GM18499 (cell line): ENCODE measurements at regions not wholly inside any gene's neighbourhood (a gene's known extent, or its start where the extent isn't known, plus 50 kb on each side); places are given as distances from the start of the nearest gene placed in this dataset.
"Not testable (repeated sequence)": the region's sequence is repeated elsewhere in the genome, so short reads cannot be mapped to it uniquely, and the experiment has no call there.

ENCODE experiments used
- ATAC-seq: cut with Tn5 transposase; IDR thresholded peaks from one replicate; pipeline ENCODE4 v1.9.1; 2021; ENCODE audit warnings: moderate number of reproducible peaks; ENCODE audit not compliant: insufficient read depth, unreplicated experiment

DNA sequence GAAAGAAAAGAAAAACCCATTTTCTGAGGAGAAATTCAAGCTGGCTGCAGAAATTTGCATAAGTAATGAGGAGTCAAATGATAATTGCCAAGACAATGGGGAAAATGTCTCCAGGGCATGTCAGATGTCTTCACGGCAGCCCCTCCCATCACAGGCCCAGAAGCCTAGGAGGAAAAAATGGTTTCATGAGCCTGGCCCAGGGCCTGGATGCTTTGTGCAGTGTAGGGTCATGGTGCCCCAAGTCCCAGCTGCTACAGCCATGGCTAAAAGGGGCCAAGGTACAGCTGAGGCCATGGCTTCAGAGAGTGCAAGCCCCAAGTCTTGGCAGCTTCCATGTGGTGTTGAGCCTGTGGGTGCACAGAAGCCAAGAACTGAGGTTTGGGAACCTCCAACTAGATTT, 283.9 kb upstream of the PREP start:
- ATAC-seq: not testable (repeated sequence)

DNA sequence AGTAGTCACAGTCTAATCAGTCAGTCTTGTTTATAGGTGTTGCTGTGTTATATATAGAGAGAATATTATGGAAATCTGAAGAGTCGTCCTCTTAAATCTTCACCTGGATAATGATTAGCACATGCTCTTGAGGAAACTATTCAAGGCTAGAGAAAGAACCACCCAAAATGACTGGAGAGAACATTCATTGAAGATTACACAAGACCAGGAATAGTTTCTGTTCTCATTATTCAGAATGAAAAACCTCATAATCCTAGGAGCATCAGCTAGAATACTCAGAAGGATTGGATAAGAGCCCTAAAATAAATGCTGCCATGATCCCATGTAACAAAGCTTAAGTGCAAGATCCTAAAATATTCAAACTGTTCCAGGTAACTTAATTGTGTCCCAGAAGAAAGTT, 278.2 kb upstream of the PREP start:
- no peak for ATAC-seq

DNA sequence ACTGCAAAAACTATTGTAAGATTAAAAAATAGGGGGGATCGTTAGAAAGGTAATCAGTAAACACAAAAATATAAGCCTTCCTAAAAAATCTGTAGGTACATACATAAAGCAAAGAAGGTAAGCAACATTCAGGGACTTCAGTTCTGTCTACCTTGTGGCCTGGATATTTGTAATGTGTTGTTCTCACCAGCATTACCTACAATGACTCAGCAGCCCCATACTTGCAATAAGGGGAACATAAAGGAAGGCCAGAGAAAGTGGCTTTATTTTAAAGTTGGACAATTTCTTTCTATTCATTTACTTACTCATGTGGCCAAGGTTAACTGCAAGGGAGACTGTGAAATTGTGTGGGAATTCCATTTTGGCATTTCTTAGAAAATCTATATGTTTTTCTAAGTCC, 277.2 kb upstream of the PREP start:
- ATAC-seq: no peak

DNA sequence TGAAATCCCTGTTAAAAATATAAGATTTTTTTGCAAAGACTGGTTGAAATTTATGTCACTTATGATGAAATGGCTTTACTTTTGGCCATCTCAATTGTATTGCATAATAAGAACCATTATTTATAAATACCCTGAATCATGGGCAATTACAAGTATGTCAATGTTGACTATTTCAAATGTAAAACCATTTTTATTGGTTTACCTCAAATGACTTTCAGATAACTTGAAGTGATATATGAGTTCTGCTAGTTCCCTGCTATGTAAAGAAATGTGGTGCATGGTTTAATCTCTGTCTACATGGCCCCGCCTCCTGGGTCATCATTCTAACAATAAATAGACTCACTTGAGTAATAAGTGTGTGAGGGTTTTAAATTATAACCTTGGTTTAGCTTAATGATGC, 275.6 kb upstream of the PREP start:
- ATAC-seq: no peak

DNA sequence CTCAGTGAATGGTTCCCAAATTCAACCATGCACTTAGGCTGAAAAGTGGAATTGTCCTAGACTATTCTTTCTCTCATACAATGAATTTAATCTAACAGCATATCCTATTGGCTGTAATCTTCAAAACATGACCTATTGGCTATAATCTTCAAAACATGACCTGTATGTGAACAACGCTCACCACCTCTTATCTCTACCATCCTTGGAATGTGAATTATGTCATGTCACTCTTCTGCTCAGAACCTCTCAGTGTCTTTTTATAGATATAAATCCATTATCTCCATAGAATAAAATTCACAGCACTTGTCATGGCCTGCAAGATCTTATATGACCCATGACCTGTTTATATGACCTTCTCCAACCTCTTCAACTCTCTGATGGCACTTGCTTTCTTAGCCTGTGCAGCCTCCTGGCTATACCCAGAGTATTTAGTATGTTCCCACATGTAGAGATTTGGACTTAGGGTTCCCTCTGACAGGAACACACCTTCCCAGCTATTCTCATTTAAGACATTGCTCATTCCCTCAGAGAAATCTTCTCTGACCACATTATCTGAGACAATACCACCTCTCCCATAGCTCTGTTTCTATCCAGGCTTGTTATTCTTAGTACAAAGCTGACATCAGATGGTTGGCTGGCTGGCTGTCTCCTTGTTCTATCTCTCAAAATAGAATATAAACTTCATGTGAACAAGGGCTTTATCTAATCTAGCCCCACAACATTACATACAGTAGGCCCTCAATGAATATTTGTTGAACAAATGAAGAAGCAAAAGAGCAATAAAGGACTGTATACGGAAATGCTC, 275.0 kb upstream of the PREP start:
- no peak for ATAC-seq

DNA sequence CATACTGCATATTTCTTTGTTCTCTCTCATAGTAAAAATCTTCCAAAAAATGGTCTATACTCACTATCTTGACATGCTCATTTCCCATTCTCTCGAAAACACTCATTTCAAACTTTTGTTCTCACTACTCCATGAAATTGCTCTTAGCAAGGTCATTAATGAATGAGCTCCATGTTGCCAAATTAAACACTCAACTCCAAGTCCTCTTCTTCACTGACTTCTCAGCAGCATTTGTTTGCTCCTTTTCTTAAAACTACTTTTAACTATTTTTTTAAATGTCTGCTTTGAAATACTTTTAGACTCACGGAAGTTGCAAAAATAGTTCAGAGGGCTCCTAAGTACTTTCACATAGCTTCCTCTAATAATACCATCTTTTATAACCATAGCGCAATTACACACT, 274.0 kb upstream of the PREP start:
- ATAC-seq: no peak

DNA sequence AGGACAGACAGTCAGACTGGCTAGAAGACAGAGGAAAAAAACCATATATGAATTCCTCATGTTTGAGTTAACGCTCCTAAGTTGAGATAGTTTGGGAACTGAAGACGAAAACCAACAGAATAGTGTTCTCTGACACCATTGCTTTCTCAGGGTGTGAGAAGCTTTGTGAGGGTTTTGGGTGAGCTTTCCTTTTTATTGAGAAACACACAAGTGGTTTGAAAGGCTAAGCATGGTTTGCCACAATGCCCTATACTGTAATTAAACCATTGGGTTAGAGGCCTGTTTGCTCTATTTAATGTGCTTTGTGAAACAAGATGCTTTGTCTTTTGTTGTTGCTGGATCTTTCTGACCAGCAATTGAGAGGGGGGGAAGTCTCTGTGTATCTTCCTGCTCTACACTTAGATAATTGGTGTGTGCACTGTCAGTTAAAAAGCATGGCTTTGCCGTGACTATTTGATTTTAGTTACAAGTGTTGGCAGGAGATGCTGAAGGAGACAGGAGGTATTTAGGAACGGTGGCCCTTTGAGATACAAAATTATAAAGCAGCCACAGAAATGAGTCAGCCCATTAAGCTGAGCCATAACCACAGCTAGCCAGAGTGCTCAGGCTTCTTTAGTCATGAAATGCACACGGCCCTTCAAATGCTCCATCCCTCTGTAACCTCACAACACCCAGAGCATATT, 273.0 kb upstream of the PREP start:
- no peak for ATAC-seq

DNA sequence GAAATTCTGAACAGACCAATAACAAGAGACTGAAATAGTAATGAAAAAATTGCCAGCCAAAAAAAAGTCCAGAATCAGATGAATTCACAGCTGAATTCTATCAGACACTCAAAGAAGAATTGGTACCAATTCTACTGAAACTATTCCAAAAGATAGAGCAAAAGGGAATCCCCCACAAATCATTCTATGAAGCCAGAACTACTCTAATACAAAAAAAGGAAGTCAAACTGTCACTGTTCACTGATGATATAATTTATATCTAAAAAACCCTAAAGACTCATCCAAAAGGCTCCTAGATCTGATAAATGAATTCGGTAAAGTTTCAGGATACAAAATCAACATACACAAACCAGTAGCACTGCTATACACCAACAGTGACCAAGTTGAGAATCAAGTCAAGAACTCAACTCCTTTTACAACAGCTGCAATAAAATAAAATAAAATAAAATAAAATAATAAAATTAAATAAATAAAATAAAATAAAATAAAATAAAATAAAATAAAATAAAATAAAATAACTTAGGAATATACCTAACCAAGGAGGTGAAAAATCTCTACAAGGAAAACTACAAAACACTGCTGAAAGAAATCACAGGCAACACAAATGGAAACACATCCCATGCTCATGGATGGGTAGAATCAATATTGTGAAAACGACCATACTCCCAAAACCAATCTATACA, 270.1 kb upstream of the PREP start:
- not testable (repeated sequence) for ATAC-seq

DNA sequence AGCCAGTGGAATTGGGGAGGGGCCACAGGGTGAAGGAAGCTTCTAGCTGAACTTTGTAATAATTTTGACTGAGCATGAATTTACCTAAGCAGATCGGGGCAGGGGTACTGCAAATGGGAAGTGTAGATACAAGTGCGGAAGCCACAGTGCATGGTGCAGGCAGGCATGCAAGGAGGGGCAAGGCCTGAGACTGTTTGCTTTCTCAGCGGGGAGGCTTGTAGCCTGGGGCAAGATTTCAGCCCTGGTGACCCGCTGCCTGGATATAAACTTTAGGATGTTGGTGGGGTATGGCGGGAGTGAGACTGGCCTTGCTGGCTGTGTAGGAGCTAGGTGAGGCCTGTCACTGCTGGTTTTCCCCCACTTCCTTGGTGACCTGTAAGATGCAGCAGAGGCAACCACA, 266.4 kb upstream of the PREP start:
- ATAC-seq: no peak

DNA sequence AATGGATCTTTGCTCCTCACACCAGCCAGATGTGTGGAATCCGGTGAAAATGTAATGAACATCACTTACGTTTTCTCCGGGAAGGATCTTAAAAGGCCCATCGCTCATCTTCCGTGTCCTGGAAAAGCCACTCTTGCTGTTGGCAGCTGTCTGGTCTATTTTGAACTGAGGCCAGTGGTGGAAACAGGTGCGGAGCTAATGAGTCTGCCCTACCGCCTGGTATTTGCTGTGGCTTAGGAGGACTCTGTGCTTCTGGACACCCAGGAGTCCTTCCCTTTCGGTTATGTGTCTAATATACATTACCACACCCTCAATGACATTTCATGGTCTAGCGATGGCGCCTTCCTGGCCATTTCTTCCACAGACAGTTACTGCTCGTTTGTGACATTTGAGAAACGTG, 264.2 kb upstream of the PREP start:
- no peak for ATAC-seq

DNA sequence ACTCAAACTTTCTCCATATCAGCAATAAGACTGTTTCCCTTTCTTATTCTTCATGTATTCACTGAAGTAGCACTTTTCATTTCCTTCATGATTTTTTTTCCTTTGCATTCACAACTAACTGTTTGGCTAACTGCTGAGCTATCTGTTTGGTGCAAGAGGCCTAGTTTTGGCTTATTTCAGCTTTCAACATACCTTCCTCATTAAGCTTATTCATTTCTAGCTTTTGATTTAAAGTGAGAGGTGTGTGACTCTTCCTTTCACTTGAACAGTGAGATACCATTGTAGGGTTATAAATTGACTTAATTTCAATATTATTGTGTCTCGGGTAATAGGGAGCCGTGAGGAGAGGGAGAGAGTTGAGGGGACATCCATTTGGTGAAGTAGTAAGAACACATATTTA, 262.0 kb upstream of the PREP start:
- ATAC-seq: no peak

DNA sequence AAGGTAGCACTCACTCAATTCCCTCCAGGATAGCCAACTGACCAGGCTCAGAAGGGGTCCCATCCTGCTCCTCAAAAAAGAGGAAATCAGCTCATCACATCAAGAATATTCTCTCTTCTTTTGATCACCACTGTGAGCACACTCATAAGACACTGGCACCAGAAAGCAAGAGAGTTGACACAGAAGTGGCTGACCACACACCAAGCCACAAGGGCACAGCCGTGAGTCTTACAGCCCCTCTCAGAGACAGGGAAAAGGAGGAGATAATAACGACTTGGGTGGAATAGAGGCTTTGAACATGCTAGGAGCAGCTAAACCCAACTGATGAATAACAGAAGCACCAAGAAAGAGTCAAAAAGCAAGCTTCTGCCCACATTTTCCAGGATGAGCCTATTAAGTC, 249.1 kb upstream of the PREP start:
- ATAC-seq: no peak

DNA sequence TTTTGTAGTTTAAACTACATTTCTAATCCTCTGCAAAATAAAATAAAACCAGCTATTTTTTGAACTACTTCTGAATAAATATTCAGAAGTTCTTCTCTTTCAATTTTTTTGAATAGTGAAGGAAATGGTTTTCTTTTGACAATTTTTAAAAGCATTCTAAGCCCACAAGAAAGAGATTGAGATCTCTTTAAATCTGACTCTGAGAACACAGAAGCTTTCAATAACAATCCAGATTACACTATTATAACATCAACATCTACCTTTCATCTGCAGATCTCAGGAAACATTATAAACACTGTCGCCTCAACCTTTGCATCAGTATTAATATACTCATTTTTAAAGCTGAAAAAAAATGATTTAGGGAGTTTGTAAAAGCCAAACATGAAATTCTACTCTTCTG, 247.5 kb upstream of the PREP start:
- ATAC-seq: no peak

DNA sequence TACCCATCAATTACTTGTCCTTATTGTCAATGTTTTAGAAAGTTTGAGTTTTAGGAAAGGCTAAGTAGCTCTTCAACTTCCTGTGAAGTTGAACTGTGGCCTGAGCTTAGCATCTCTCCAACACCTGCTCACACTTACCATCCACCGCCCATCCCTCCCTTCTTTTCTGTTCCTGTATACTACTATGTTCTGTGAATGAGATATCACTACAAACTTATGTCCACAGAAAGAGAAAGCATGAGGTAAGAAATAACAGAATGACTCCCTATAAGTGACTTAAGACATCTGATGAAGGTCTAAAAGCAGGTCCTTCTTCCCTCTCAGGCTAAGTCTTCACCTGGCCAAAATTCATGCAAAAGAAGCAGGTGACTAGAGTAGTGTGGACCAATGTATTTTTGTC, 246.3 kb upstream of the PREP start:
- ATAC-seq: no peak

DNA sequence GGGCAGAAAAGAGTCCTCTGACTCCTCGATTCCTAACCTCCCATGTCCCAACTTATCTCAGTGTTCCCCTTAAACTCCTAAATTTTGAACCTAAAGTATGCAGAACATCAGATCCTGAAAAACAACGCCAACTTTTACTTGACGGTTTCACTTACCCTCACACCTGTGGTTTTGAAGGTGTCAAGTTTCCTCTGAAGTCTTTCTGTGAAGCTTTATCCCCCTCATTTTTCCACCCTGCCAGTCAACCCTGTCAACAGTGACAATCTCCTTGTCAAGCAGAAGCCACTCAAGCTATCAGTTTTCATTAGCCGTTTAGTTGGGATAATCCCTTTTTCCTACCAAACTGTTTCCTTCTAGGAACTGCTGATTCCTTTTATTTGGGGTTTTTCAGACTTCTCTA, 245.4 kb upstream of the PREP start:
- ATAC-seq: no peak

DNA sequence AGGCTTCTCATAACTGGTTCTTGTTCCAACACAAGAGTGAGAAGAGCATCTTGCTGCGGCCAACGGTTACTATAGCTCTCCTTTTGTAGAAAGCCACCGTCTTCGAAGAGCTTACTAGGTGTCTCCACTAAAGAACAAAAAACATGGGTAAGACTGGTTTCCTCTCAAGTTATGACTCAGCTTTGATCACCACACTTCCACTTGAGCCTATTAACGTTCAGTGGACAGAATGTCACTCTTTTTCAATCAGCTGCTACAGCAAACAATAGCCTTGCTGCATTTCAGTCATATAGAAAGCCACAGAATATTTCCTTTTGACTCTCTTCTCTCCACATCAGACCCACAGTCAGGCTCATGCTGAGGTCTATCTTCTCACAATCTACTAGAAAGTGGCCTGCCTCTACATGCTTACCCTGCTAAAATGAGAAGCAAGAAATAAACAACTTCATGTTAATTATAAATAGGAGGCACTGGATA, 243.5 kb upstream of the PREP start:
- ATAC-seq: peak; percentile 84

DNA sequence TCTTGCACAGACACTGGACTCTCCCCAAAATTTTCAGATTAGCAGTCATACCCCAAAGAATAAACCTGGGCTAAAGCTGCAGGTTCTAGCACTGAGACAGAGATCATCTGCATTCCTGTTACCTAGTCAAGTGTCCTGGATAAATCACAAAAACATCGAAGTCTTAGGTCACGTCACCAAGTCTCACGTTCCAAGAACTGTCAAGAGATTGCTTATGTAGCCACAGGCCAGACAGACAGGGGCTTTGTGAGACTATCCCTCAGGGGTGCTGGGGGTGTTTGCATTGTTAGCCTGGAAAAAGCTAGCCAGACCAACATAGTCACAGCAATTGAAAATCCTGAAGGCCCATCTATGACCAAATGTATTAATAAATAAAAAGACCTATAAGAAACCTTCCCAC, 243.1 kb upstream of the PREP start:
- no peak for ATAC-seq

DNA sequence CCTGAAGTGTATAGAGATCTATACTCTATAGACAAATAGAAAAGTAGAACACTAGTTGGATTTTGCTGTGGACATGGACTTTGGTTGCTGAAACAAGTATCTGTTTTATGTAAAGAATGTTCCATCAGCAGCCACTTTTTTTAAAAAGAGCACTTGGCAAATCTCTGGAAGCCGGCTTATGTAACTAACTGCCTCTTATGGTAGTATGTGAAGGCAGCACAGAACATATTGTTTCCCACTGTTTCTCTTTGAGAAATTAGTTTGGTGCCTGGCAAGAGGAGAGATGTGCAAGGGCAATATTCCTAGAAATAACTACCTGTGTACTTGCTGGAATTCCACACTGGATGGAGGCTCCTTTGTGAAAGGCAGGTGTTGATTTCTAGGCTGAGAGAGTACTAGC, 242.3 kb upstream of the PREP start:
- no peak for ATAC-seq

DNA sequence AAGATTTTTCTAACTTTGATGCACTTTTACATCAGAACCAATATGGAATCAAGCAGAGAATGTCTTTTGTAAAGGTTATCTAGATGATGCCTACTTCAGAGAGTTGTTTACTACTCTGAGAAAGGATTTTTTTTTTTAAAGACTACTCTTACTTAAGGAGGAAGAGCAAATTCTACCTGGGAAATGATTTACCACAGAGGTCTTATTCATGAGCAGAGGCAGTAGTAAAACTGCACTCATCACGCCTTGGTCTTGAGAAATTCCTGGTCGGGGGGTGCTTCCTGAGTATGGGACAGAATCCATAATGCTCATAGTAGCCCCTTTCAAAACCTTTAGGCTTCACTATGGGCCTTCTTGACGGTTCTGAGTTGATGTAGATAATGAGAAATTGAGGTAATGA, 241.8 kb upstream of the PREP start:
- no peak for ATAC-seq

DNA sequence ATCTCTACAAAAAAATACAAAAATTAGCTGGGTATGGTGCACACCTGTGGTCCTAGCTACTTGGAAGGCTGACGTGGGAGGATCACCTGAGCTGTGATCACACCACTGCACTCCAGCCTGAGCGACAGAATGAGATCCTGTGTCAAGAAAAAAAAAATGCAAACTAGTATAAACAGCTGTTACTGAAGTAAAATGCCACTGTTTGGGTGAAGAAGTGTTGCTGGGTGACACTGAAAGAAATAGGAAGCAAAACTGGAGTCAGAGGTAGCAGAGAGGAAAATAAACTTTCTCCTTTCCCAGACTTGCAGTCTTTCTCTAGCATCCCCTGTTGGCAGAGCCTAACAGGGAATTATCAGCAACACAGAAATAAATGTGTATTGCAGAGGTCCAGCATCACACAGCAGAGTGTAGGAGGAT, 241.2 kb upstream of the PREP start:
- no peak for ATAC-seq

DNA sequence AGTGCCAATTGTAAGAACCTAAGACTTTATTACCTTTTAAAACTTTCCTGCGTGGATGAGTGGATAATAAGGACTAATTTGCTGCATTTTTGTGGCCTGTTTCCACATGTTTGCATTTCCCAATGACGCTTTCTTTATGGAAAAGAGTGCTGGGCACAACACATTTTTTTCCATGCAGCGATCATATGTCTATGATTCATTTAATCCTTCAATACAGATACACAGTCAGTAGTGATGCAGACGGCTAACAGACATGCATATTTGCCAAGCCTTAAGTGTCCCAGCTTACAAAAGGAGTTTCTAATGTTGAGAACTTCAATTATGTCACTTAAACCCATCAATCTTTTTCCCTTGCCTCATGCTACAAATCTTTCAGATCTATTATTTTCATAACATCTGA, 239.8 kb upstream of the PREP start:
- ATAC-seq: no peak
